WTC11 (cell line): ENCODE measurements at regions not wholly inside any gene's neighbourhood (a gene's known extent, or its start where the extent isn't known, plus 50 kb on each side); places are given as distances from the start of the nearest gene placed in this dataset.

Source experiments
- ATF6 ChIP-seq: sonication (generic); formaldehyde crosslinking; IDR thresholded peaks from 2 replicates; pipeline ENCODE4 v1.8.1; 2023; ENCODE audit warnings: mild to moderate bottlenecking, missing genetic modification reagents
- CREB1 ChIP-seq: sonication (generic); formaldehyde crosslinking; IDR thresholded peaks from 2 replicates; pipeline ENCODE4 v1.8.0; 2023; ENCODE audit warnings: mild to moderate bottlenecking, missing genetic modification reagents
- E2F5 ChIP-seq: sonication (generic); formaldehyde crosslinking; IDR thresholded peaks from 2 replicates; pipeline ENCODE4 v1.8.1; 2022; ENCODE audit warnings: mild to moderate bottlenecking, moderate library complexity, missing genetic modification reagents
- ELF4 ChIP-seq: sonication (generic); formaldehyde crosslinking; IDR thresholded peaks from 2 replicates; pipeline ENCODE4 v1.8.1; 2022; ENCODE audit warnings: low read depth, mild to moderate bottlenecking, moderate library complexity, missing genetic modification reagents
- ZNF317 ChIP-seq: sonication (generic); formaldehyde crosslinking; IDR thresholded peaks from 2 replicates; pipeline ENCODE4 v1.8.1; 2023; ENCODE audit warnings: low read depth, mild to moderate bottlenecking, moderate library complexity, missing genetic modification reagents, borderline replicate concordance
- TF ChIP-seq, protein P1 (sequence below): fragments of 200-600 bp; IDR thresholded peaks from 2 replicates; pipeline ENCODE4 v1.8.0; 2022; ENCODE audit warnings: antibody characterized with exemption
- TF ChIP-seq, protein P2 (sequence below): fragments of 250-450 bp; sonication (Bioruptor Pico); IDR thresholded peaks from 2 replicates; pipeline ENCODE4 v2.1.2; 2022; ENCODE audit warnings: mild to moderate bottlenecking, moderate library complexity

DNA sequence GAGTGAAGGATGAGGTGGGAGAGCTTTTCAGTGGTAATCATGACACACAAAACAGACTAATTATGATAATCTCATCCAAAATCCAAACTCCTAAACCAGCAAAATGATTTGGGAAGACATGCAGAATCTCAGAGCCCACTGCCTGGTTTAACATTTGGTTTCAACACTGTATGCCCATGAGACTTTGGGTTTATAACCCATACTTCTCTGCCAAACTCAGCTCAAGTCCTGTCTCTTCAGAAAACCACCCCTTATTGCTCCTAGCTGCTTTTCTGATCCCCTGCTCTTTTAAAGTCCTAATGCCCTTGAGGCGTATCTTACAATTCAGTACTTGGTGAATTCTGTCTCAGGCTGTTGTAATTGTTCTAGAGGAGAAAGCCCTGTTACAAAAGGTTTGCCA, 593.0 kb upstream of the ID2 start:
- TF ChIP-seq CREB1 (CRISPR knock-in tag) (no peak), ZNF317 (CRISPR knock-in tag) (no peak), E2F5 (no peak), ELF4 (no peak), ATF6 (CRISPR knock-in tag) (no peak)
- TF ChIP-seq, protein P1, sequence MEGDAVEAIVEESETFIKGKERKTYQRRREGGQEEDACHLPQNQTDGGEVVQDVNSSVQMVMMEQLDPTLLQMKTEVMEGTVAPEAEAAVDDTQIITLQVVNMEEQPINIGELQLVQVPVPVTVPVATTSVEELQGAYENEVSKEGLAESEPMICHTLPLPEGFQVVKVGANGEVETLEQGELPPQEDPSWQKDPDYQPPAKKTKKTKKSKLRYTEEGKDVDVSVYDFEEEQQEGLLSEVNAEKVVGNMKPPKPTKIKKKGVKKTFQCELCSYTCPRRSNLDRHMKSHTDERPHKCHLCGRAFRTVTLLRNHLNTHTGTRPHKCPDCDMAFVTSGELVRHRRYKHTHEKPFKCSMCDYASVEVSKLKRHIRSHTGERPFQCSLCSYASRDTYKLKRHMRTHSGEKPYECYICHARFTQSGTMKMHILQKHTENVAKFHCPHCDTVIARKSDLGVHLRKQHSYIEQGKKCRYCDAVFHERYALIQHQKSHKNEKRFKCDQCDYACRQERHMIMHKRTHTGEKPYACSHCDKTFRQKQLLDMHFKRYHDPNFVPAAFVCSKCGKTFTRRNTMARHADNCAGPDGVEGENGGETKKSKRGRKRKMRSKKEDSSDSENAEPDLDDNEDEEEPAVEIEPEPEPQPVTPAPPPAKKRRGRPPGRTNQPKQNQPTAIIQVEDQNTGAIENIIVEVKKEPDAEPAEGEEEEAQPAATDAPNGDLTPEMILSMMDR, result no peak
- TF ChIP-seq, protein P2, sequence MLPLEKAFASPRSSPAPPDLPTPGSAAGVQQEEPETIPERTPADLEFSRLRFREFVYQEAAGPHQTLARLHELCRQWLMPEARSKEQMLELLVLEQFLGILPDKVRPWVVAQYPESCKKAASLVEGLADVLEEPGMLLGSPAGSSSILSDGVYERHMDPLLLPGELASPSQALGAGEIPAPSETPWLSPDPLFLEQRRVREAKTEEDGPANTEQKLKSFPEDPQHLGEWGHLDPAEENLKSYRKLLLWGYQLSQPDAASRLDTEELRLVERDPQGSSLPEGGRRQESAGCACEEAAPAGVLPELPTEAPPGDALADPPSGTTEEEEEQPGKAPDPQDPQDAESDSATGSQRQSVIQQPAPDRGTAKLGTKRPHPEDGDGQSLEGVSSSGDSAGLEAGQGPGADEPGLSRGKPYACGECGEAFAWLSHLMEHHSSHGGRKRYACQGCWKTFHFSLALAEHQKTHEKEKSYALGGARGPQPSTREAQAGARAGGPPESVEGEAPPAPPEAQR (CRISPR knock-in tag), result no peak
